Mesodermal cell (in vitro differentiated cells): ENCODE measurements at regions not wholly inside any gene's neighbourhood (a gene's known extent, or its start where the extent isn't known, plus 50 kb on each side); places are given as distances from the start of the nearest gene placed in this dataset.

Source experiments
- H3K27ac ChIP-seq: 2 replicates; pipeline ENCODE4 v1.7.0; 2013; ENCODE audit warnings: mild to moderate bottlenecking, low read depth, low read length, moderate library complexity; ENCODE audit not compliant: severe bottlenecking
- H3K36me3 ChIP-seq: 2 replicates; pipeline ENCODE4 v1.7.1; 2013; ENCODE audit warnings: mild to moderate bottlenecking, low read length, moderate library complexity; ENCODE audit not compliant: control insufficient read depth, insufficient read depth
- H3K4me1 ChIP-seq: one replicate; pipeline ENCODE4 v1.7.1; 2013; ENCODE audit warnings: mild to moderate bottlenecking, low read length; ENCODE audit not compliant: insufficient read depth, control insufficient read depth, poor library complexity, severe bottlenecking
- H3K4me3 ChIP-seq: 2 replicates; pipeline ENCODE4 v1.7.0; 2013; ENCODE audit warnings: low read length, control low read depth, mild to moderate bottlenecking; ENCODE audit not compliant: insufficient read depth, poor library complexity, severe bottlenecking; ENCODE audit errors: extremely low read depth
- H3K9me3 ChIP-seq: 2 replicates; pipeline ENCODE4 v1.7.1; 2013; ENCODE audit warnings: mild to moderate bottlenecking, low read length, moderate library complexity; ENCODE audit not compliant: control insufficient read depth
- WGBS, 2 experiments: methylation state at CpG; one replicate each; pipeline ENCODE4 v1.1.5; 2013; ENCODE audit warnings: missing lambda C conversion rate in 2 of 2; ENCODE audit not compliant: insufficient coverage in 2 of 2; 5-methylcytosine and 5-hydroxymethylcytosine counted together

DNA sequence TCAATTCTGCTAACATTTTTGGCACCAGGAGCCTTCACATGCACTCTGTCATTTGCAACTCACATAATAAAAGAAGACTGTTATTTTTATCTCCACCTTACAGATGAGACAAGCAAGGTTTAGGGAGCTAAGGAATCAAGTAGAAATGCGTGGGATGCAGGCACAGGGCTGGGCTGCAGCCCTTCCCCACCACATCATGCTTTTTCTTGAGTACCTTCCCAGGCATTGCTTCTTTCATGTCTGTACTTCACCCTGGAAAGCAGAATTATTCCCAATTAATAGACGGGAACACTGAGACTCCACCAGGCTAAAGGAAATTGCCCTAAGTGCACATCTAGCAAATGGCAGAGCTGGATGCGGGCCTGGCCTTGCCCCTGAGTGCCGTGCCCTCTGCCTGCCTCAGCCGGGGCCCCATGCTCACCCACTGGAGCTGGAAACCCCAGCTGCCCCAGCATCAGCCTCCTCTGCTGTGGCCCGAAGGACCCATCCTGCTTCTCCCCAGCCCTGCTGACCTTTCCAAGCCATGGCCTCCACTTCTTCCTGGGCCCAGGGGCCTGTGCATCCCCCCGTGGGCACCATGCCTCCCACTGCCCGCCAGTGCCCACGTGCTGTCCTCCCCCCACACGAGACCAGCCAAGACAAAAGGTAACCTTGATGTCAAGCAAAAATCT, 257.5 kb downstream of the TOMM20 start:
- Histone ChIP-seq H3K36me3 (no peaks in the 10 kb centered on the region), H3K27ac (no peak overlapping the region), H3K4me1 (peaks cover 32% of the 10 kb centered on the region), H3K9me3 (no peaks in the 10 kb centered on the region), H3K4me3 (no peak overlapping the region)
- WGBS, 2 experiments, result 91 to 94% methylated on average over 4 to 5 of the region's 10 CpGs

DNA sequence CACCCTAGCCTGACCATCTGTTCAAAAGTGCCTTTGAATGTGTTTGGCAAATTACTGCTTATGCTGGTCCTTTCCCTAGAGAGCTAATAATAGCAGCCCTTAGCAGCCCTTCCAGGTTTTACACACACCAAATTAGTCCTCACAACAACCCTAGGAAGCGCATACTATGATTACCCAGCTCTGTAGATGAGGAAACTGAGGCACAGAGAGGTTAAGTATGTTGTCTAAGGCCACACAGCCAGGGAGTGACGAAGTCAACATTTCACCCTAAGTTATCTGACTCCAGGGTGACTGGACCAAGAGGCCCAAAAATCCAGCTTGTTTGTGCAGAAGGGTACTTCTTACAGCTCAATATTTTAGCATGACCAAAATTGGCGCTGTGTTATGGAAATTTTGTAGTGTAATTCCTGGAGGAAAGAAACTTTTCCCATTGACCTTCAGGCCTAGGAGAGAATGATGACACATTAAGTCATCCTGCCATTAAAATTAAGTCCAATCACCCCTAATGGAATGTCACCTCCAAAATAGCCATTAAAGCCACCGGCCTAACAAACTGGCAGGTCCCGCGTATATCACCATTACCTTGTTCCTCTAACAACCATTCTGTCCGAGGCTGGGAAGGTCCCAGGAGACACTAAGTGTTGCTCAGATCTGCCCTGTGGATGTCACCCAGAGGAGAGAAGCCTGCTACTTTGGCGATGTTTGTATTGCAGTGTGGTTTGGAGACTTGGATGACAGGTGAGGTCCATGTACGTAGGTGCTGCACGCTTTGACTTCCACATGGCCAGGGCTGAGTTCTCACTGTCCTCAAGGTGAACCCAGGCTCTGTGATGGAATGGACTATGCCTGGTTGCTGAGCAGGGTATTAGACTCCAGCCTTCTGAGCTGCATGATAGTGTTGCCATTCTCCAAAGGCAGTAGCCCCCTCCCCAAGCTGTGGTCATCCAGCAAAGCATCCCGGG, 258.3 kb downstream of the TOMM20 start:
- Histone ChIP-seq H3K4me3 (no peak overlapping the region), H3K9me3 (peaks cover 4% of the 10 kb centered on the region), H3K36me3 (no peaks in the 10 kb centered on the region), H3K4me1 (peaks cover 29% of the 10 kb centered on the region), H3K27ac (no peak overlapping the region)
- 93 to 96% methylated on average over 6 to 8 of the region's 11 CpGs for WGBS, 2 experiments

DNA sequence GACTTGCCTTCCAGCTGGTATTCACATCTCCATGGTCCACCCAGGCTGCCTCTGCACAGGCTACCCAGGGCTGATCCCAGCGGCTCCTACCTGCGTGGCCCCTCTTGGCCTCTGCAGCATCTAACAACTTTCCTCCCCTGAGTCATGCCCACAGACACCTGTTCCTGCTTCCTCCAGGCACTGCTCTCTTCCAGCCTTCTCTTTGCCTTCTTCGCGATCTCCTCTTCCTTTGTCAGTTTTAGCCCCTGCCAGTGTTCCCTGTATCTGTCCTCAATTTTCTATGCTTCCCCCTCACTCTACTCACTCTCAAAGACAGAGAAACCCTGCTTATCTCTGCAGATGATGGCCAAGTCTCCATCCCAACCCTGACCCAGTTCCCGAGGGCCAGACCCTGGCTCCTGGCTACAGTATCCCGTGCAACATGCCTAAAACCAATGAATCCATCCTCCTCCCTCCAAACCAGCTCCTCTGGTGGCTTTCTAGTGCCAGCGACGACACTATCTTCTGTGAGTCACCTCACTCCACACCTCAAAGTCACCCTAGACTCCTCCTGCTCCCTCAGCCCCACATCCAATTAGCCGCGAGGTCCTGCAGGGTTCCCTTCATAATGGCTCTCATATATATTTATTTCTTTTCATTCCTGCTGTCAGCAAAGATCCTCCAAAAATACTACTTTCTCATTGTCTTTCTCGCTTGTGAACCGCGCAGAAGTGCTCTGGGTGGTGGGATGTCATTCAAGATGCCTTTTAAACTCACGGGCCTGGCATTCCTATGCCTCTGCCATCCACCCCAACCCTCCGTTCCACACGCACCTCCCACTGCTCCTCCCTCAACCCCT, 259.2 kb downstream of the TOMM20 start:
- no peak overlapping the region for H3K27ac ChIP-seq
- H3K4me3 ChIP-seq, result no peak overlapping the region
- peaks cover 27% of the 10 kb centered on the region for H3K4me1 ChIP-seq
- WGBS, 2 experiments, result 91 to 96% methylated on average over 7 to 16 of the region's 16 CpGs
- no peaks in the 10 kb centered on the region for H3K36me3 ChIP-seq
- peaks cover 8% of the 10 kb centered on the region for H3K9me3 ChIP-seq

DNA sequence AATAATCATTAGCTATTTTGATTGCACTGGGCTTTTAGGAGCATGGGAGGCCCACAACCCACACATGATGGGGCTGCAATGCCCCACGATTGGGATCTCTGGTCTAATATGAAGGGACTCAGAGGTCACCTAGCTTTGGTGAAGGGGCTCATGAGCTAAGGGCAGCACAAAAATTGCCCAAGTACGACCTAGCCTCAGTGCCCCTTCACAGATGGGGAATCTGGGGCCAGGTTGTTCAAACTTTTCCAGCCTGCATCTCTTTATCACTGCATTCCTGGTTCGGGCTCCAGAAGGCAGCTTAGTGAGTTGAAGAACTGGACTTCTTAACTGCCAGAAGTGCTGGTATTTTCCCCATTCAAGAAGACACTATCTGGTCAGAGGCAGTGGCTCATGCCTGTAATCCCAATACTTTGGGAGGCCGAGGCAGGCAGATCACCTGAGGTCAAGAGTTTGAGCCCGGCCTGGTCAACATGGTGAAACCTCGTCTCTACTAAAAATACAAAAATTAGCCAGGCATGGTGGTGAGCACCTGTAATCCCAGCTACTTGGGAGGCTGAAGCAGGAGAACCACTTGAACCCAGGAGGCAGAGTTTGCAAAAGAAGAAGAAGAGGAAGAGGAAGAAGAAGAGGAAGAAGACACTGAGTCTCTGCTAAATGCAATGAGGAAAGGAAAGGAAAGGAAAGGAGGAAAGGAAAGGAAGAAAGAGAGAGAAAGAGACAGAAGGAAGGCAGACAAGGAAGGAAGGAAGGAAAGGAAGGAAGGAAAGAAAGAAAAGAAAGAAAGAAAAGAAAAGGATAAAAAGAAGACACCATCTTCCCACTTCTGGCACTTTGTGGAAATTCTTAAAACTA, 258.5 kb upstream of the IRF2BP2 start:
- no peak overlapping the region for H3K4me3 ChIP-seq
- WGBS, 2 experiments, result 87 to 100% methylated on average over 3 to 5 of the region's 6 CpGs
- peaks cover 25% of the 10 kb centered on the region for H3K4me1 ChIP-seq
- peaks cover 8% of the 10 kb centered on the region for H3K9me3 ChIP-seq
- H3K27ac ChIP-seq, result no peak overlapping the region
- H3K36me3 ChIP-seq, result no peaks in the 10 kb centered on the region

DNA sequence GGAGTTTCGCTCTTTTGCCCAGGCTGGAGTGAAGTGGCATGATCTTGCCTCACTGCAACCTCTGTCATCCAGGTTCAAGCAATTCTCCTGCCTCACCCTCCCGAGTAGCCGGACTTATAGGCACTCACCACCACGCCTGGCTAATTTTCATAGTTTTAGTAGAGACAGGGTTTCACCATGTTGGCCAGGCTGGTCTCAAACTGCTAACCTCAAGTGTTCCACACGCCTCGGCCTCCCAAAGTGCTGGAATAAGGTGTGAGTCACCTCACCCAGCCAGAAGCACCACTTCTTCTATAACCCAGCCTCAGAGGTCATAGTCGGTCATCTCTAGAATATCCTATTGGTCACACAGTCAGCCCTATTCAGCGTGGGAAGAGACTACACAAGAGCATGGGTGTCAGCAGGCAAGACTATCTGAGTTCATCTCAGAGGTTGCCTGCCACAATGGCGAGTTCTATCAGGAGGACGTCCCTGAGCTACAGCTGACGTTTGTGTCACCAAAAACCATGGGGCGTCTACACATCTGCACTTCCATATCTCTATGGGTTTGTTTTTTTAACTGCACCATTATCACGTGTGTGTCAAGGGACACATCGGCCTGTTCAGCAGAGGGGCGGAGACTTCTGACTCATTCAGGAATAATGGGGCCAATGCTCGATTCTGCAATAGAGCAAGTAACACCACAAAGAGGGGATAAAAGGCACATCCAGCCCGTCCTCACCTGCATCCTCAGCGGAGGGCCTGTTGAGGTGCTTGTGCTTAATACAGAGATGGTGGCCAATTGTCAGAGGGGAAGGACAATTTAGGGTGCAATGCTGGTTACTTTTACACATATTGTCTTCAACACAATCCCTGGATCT, 256.3 kb upstream of the IRF2BP2 start:
- Histone ChIP-seq H3K9me3 (peaks cover 8% of the 10 kb centered on the region), H3K4me3 (no peak overlapping the region), H3K36me3 (no peaks in the 10 kb centered on the region), H3K27ac (no peak overlapping the region), H3K4me1 (peaks cover 23% of the 10 kb centered on the region)
- 88 to 96% methylated on average over 15 to 16 of the region's 18 CpGs for WGBS, 2 experiments

DNA sequence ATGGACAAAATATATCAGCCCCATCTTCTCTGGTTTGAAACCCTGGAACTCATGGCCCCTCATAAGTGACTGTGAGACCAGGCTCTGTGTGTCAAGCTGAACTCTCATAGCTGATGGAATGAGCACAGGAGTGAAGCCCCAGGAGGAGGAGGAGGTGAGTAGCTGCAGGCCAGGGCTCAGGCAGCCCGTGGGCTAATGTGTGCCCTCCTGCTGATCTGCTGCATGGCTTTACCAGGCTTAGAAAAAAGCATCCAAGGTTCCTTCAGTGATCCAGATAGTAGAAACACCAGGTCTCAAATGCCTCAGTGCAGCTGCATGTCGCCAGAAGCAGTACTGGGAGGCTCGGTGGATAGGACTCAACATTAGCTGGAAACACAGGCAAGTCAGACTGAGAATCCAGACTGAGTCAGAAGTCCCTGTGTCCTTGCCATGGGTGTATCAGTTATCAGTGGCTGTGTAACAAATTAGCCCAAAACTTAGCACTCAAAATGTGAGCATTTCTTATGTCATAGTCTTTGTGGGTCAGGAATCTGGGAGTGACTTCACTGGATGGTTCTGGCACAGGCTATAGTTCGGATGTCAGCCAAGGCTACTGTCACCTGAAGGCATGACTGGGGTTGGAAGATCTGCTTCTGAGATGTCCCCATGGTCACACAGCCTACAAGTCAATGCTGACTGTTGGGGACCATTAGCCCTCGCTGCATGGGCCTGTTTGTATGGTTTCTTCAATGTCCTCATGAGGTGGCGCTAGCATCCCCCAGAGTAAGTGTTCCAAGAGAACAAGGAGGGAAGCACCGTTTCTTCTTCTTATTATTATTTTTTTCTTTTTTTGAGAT, 255.4 kb upstream of the IRF2BP2 start:
- Histone ChIP-seq H3K36me3 (no peaks in the 10 kb centered on the region), H3K9me3 (peaks cover 10% of the 10 kb centered on the region), H3K4me3 (no peak overlapping the region), H3K27ac (no peak overlapping the region), H3K4me1 (peaks cover 22% of the 10 kb centered on the region)
- WGBS, 2 experiments, result 94 to 97% methylated on average over 5 to 6 of the region's 7 CpGs

DNA sequence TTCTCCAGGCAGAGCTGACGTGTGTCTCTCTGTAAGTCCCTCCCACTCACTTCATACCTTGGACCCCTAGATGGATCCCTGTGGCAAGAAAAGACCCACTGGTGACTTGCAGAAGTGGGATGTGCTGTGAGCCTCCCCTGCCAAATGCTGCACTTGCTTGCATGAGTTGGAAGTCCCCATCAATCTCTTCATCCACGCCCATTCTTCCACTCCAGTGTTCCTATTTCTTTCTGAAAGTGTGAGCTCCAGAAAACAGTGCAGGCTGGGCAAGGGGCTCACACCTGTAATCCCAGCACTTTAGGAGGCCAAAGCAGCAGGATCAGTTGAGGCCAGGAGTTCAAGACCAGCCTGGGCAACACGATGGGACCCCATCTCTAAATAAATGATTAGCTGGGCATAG, 254.1 kb upstream of the IRF2BP2 start:
- Histone ChIP-seq H3K9me3 (peaks cover 10% of the 10 kb centered on the region), H3K4me1 (peaks cover 22% of the 10 kb centered on the region), H3K27ac (no peak overlapping the region), H3K36me3 (no peaks in the 10 kb centered on the region), H3K4me3 (no peak overlapping the region)
- 72 to 96% methylated on average over 3 of the region's 3 CpGs for WGBS, 2 experiments

DNA sequence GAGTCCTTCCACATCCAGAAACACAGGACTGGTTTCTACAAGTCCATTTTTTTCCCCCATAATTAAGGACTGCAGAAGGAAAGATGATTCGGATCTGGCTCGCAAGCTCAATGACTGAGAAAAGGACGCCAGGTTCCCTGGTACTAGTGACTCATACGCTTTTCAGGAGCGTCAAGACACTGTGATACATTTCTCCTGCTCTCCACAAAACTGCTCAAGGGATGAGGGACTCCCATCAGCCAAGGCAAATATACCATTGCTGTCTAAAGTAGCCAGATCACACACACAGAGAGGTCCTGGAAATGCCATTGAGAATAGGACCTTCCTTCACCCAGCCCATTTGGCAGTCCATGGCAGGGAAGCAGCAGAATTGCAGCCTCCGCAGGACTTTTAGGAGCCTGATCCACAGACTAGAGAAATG, 253.6 kb upstream of the IRF2BP2 start:
- Histone ChIP-seq H3K27ac (no peak overlapping the region), H3K4me1 (peaks cover 22% of the 10 kb centered on the region), H3K9me3 (peaks cover 10% of the 10 kb centered on the region), H3K4me3 (no peak overlapping the region), H3K36me3 (no peaks in the 10 kb centered on the region)
- 93 to 95% methylated on average over 6 of the region's 6 CpGs for WGBS, 2 experiments
